SK-N-SH treated with all-trans-retinoic acid at 6 μM for 48 hours (cell line): ENCODE measurements at regions not wholly inside any gene's neighbourhood (a gene's known extent, or its start where the extent isn't known, plus 50 kb on each side); places are given as distances from the start of the nearest gene placed in this dataset.

Source experiments
- ATAC-seq: fragments of 200-7000 bp; cut with Tn5 transposase; 3 replicates; pipeline ENCODE4 v1.9.1; 2020; ENCODE audit warnings: mild to moderate bottlenecking, moderate library complexity
- ARNTL ChIP-seq: fragments of 450-650 bp; formaldehyde crosslinking; IDR thresholded peaks from 2 replicates; pipeline ENCODE4 v1.5.0; 2020; ENCODE audit warnings: low read depth, mild to moderate bottlenecking, moderate library complexity, borderline replicate concordance
- BACH2 ChIP-seq: fragments of 250-450 bp; sonication (Bioruptor Pico); IDR thresholded peaks from 2 replicates; pipeline ENCODE4 v1.9.0; 2021; ENCODE audit warnings: mild to moderate bottlenecking, borderline replicate concordance
- CREB5 ChIP-seq: fragments of 250-450 bp; sonication (Bioruptor Pico); IDR thresholded peaks from 2 replicates; pipeline ENCODE4 v1.5.1; 2020; ENCODE audit warnings: low read depth, mild to moderate bottlenecking, moderate library complexity
- CSDC2 ChIP-seq: fragments of 250-450 bp; sonication (Bioruptor Pico); IDR thresholded peaks from 2 replicates; pipeline ENCODE4 v1.5.0; 2020; ENCODE audit warnings: mild to moderate bottlenecking, moderate library complexity
- ESRRG ChIP-seq: fragments of 250-450 bp; sonication (Bioruptor Pico); IDR thresholded peaks from 2 replicates; pipeline ENCODE4 v1.6.1; 2021; ENCODE audit warnings: mild to moderate bottlenecking
- GLIS3 ChIP-seq: fragments of 250-450 bp; sonication (Bioruptor Pico); IDR thresholded peaks from 2 replicates; pipeline ENCODE4 v1.5.0; 2020; ENCODE audit warnings: mild to moderate bottlenecking, moderate library complexity
- ISL1 ChIP-seq: fragments of 250-450 bp; sonication (Bioruptor Pico); IDR thresholded peaks from 2 replicates; pipeline ENCODE4 v2.1.2; 2022; ENCODE audit warnings: mild to moderate bottlenecking, moderate library complexity
- OSR1 ChIP-seq: fragments of 250-450 bp; sonication (Bioruptor Pico); IDR thresholded peaks from 2 replicates; pipeline ENCODE4 v1.8.0; 2022; ENCODE audit warnings: moderate library complexity, mild to moderate bottlenecking, inconsistent platforms
- PATZ1 ChIP-seq: fragments of 250-450 bp; sonication (Bioruptor Pico); IDR thresholded peaks from 2 replicates; pipeline ENCODE4 v1.8.0; 2020; ENCODE audit warnings: mild to moderate bottlenecking, moderate library complexity, borderline replicate concordance
- POU6F1 ChIP-seq: fragments of 250-450 bp; sonication (Bioruptor Pico); IDR thresholded peaks from 2 replicates; pipeline ENCODE4 v1.8.0; 2021; ENCODE audit warnings: low read depth, mild to moderate bottlenecking, moderate library complexity, borderline replicate concordance
- PPARA ChIP-seq: fragments of 250-450 bp; sonication (Bioruptor Pico); IDR thresholded peaks from 2 replicates; pipeline ENCODE4 v1.5.0; 2020; ENCODE audit warnings: mild to moderate bottlenecking, borderline replicate concordance
- RARB ChIP-seq: fragments of 250-450 bp; sonication (Bioruptor Pico); IDR thresholded peaks from 2 replicates; pipeline ENCODE4 v1.8.0; 2021; ENCODE audit warnings: mild to moderate bottlenecking, moderate library complexity
- SNAI2 ChIP-seq: fragments of 250-450 bp; sonication (Bioruptor Pico); IDR thresholded peaks from 2 replicates; pipeline ENCODE4 v1.5.0; 2020; ENCODE audit warnings: mild to moderate bottlenecking, moderate library complexity
- TOX ChIP-seq: fragments of 250-450 bp; sonication (Bioruptor Pico); IDR thresholded peaks from 2 replicates; pipeline ENCODE4 v1.8.0; 2021; ENCODE audit warnings: mild to moderate bottlenecking, moderate library complexity, borderline replicate concordance
- TSHZ2 ChIP-seq: fragments of 250-450 bp; sonication (Bioruptor Pico); IDR thresholded peaks from 2 replicates; pipeline ENCODE4 v1.5.0; 2020; ENCODE audit warnings: mild to moderate bottlenecking, moderate library complexity
- ZC3H10 ChIP-seq: fragments of 250-450 bp; sonication (Bioruptor Pico); IDR thresholded peaks from 2 replicates; pipeline ENCODE4 v1.5.1; 2021; ENCODE audit warnings: mild to moderate bottlenecking, moderate library complexity
- ZFP3 ChIP-seq: fragments of 250-450 bp; sonication (Bioruptor Pico); IDR thresholded peaks from 2 replicates; pipeline ENCODE4 v1.5.0; 2020; ENCODE audit warnings: mild to moderate bottlenecking, moderate library complexity
- ZFP30 ChIP-seq: fragments of 450-650 bp; formaldehyde crosslinking; IDR thresholded peaks from 2 replicates; pipeline ENCODE4 v1.5.0; 2022; ENCODE audit warnings: mild to moderate bottlenecking, moderate library complexity
- ZNF565 ChIP-seq: fragments of 450-650 bp; formaldehyde crosslinking; conservative IDR thresholded peaks from 2 replicates; pipeline ENCODE4 v1.5.0; 2020; ENCODE audit warnings: low read depth, mild to moderate bottlenecking, moderate library complexity
- ZNF70 ChIP-seq: fragments of 450-650 bp; formaldehyde crosslinking; IDR thresholded peaks from 2 replicates; pipeline ENCODE4 v1.5.0; 2020; ENCODE audit warnings: mild to moderate bottlenecking, moderate library complexity
- ZNF8 ChIP-seq: fragments of 450-650 bp; formaldehyde crosslinking; IDR thresholded peaks from 2 replicates; pipeline ENCODE4 v1.5.0; 2020; ENCODE audit warnings: mild to moderate bottlenecking, moderate library complexity
- TF ChIP-seq, protein P1 (sequence below): fragments of 250-450 bp; sonication (Bioruptor Pico); IDR thresholded peaks from 2 replicates; pipeline ENCODE4 v1.5.1; 2021; ENCODE audit warnings: mild to moderate bottlenecking, moderate library complexity

- no peak for ATAC-seq
- no peak for TF ChIP-seq ZNF70 (CRISPR knock-in tag)
- no peak for TF ChIP-seq CSDC2
- no peak for TF ChIP-seq ZC3H10 (CRISPR knock-in tag)
- TF ChIP-seq, protein P1, sequence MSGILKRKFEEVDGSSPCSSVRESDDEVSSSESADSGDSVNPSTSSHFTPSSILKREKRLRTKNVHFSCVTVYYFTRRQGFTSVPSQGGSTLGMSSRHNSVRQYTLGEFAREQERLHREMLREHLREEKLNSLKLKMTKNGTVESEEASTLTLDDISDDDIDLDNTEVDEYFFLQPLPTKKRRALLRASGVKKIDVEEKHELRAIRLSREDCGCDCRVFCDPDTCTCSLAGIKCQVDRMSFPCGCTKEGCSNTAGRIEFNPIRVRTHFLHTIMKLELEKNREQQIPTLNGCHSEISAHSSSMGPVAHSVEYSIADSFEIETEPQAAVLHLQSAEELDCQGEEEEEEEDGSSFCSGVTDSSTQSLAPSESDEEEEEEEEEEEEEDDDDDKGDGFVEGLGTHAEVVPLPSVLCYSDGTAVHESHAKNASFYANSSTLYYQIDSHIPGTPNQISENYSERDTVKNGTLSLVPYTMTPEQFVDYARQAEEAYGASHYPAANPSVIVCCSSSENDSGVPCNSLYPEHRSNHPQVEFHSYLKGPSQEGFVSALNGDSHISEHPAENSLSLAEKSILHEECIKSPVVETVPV (CRISPR knock-in tag): no peak
- no peak for TF ChIP-seq PATZ1 (CRISPR knock-in tag)
- TF ChIP-seq GLIS3 (CRISPR knock-in tag): no peak
- TF ChIP-seq ZFP30 (CRISPR knock-in tag): no peak
These were observed 176.8 kb upstream of the PTBP2 start for GRCh38 chr1:96544831-96545221.

GRCh38 chr1:96545935-96546656 lies 175.5 kb upstream of the PTBP2 start:
- ATAC-seq: no peak
- TF ChIP-seq ZNF8 (CRISPR knock-in tag) (no peak), ZC3H10 (CRISPR knock-in tag) (no peak), ZFP3 (CRISPR knock-in tag) (no peak), TSHZ2 (no peak), ESRRG (no peak), TOX (CRISPR knock-in tag) (no peak), GLIS3 (CRISPR knock-in tag) (no peak), RARB (CRISPR knock-in tag) (no peak), ZNF565 (CRISPR knock-in tag) (no peak), CSDC2 (no peak), POU6F1 (CRISPR knock-in tag) (no peak), SNAI2 (CRISPR knock-in tag) (no peak), ARNTL (CRISPR knock-in tag) (no peak), PATZ1 (CRISPR knock-in tag) (no peak), CREB5 (no peak)

GRCh38 chr1:96550061-96550460 lies 171.5 kb upstream of the PTBP2 start:
- ATAC-seq: no peak
- no peak for TF ChIP-seq PPARA
- TF ChIP-seq POU6F1 (CRISPR knock-in tag): no peak
- no peak for TF ChIP-seq ISL1 (CRISPR knock-in tag)
- TF ChIP-seq ZNF8 (CRISPR knock-in tag): no peak
- no peak for TF ChIP-seq SNAI2 (CRISPR knock-in tag)
- no peak for TF ChIP-seq BACH2
- TF ChIP-seq ZC3H10 (CRISPR knock-in tag): no peak
- TF ChIP-seq OSR1: no peak
- no peak for TF ChIP-seq CREB5
- TF ChIP-seq ESRRG: no peak
- TF ChIP-seq ZNF70 (CRISPR knock-in tag): no peak
- no peak for TF ChIP-seq ARNTL (CRISPR knock-in tag)
- TF ChIP-seq CSDC2: no peak
- no peak for TF ChIP-seq ZFP30 (CRISPR knock-in tag)
